Stomach (tissue), 8 donors: ENCODE measurements at regions not wholly inside any gene's neighbourhood (a gene's known extent, or its start where the extent isn't known, plus 50 kb on each side); places are given as distances from the start of the nearest gene placed in this dataset.
A peak's percentile ranks its signal among the peaks of the same experiment; 100 is the strongest.
"Not testable (repeated sequence)": the region's sequence is repeated elsewhere in the genome, so short reads cannot be mapped to it uniquely, and the experiment has no call there.

Experiments
- DNase-seq, 2 donors: peaks; one replicate each; pipeline versions ENCODE4 v3.0.0 to v3.0.0-alpha.2; 2013 to 2019
- H3K27ac ChIP-seq, 5 donors: fragments of 200-600 bp in 4 of 5; sonication (generic) in 4 of 5; one replicate each; pipeline ENCODE4 v1.5.1; 2013 to 2019; ENCODE audit warnings: mild to moderate bottlenecking in 1 of 5, moderate library complexity in 1 of 5
- H3K27me3 ChIP-seq, 3 donors: fragments of 200-600 bp; sonication (generic); one replicate each; pipeline ENCODE4 v1.5.1; 2017 to 2019; ENCODE audit warnings: mixed run types in 1 of 3
- H3K36me3 ChIP-seq, 4 donors: fragments of 200-600 bp; sonication (generic); 1 replicate in 3 of 4; 2 replicates in 1 of 4; pipeline ENCODE4 v1.5.1; 2016 to 2019
- H3K4me1 ChIP-seq, 4 donors: fragments of 200-600 bp; sonication (generic); one replicate each; pipeline ENCODE4 v1.5.1; 2016 to 2019
- H3K4me3 ChIP-seq, 4 donors: fragments of 200-600 bp; sonication (generic) in 3 of 4; one replicate each; pipeline ENCODE4 v1.5.1; 2016 to 2019; ENCODE audit warnings: mild to moderate bottlenecking in 1 of 4
- H3K9me3 ChIP-seq, 4 donors: fragments of 200-600 bp; sonication (generic); one replicate each; pipeline ENCODE4 v1.5.1; 2016 to 2019
- CTCF ChIP-seq, 7 experiments: fragments of 450-650 bp in 4 of 7; fragments of 200-600 bp in 3 of 7; sonication (generic) in 3 of 7; IDR thresholded peaks; one replicate each; pipeline ENCODE4 v1.5.1; 2016 to 2019; ENCODE audit warnings: antibody characterized with exemption in 7 of 7, control low read depth in 2 of 7, mild to moderate bottlenecking in 1 of 7
- EP300 ChIP-seq: sonication (generic); formaldehyde crosslinking; IDR thresholded peaks from one replicate; pipeline ENCODE4 v1.6.1; 2017; ENCODE audit warnings: antibody characterized with exemption
- POLR2A ChIP-seq, 4 donors: fragments of 450-650 bp; IDR thresholded peaks; one replicate each; pipeline ENCODE4 v1.6.1; 2016; ENCODE audit warnings: antibody characterized with exemption in 4 of 4, control low read depth in 2 of 4, mild to moderate bottlenecking in 1 of 4, moderate library complexity in 1 of 4
- POLR2AphosphoS5 ChIP-seq, 3 donors: sonication (generic); formaldehyde crosslinking; IDR thresholded peaks; one replicate each; pipeline ENCODE4 v1.6.1; 2016; ENCODE audit warnings: antibody characterized with exemption in 3 of 3
- WGBS, 5 donors: extraction: QIAGEN DNeasy Blood & Tissue Kit in 3 of 5; methylation state at CpG; one replicate each; pipeline versions ENCODE4 v1.1.5 to v1.1.7; 2013 to 2018; 5-methylcytosine and 5-hydroxymethylcytosine counted together
- intact Hi-C: fragments of 100-400 bp; cut with DNase I; formaldehyde crosslinking; loops from one replicate; pipeline ENCODE4 v1.15.1; 2023; ENCODE audit warnings: low total_unique reads
- donor health status: healthy with polysubstance abuse.
- donor health status: Bipolar disorder and iron deficiency.
- donor health status: healthy.

GRCh38 chr11:134858783-134859480 is 446.9 kb upstream of the B3GAT1 start:
- no peak overlapping the region for H3K27ac ChIP-seq
- 75 to 76% (median 76%) methylated on average over 6 to 8 of the region's 8 CpGs for WGBS, 5 donors
- no peaks in the 10 kb centered on the region for H3K9me3 ChIP-seq
- H3K27me3 ChIP-seq = peaks cover 0 to 28% (median 0%) of the 10 kb centered on the region in 3 donors
- H3K36me3 ChIP-seq = no peaks in the 10 kb centered on the region
- intact Hi-C loops = no loop called here
- H3K4me1 ChIP-seq = no peaks in the 10 kb centered on the region
- TF ChIP-seq POLR2A (IDR thresholded peaks at IDR 0.05) (no peak), CTCF (IDR thresholded peaks at IDR 0.05) (no peak), POLR2AphosphoS5 (IDR thresholded peaks at IDR 0.05) (no peak), EP300 (no peak)
- peak in 1 of 2 donors; percentile 21 for DNase-seq
- H3K4me3 ChIP-seq = no peak overlapping the region

- H3K36me3 ChIP-seq = no peaks in the 10 kb centered on the region
- no peaks in the 10 kb centered on the region for H3K4me1 ChIP-seq
- no peak for DNase-seq
- 78 to 89% (median 83%) methylated on average over 4 of the region's 4 CpGs for WGBS, 5 donors
- intact Hi-C loops = no loop called here
- no peak overlapping the region for H3K4me3 ChIP-seq
- H3K27ac ChIP-seq = no peak overlapping the region
- H3K9me3 ChIP-seq = no peaks in the 10 kb centered on the region
- no peak for TF ChIP-seq CTCF (IDR thresholded peaks at IDR 0.05)
- no peak for TF ChIP-seq EP300
- no peak for TF ChIP-seq POLR2AphosphoS5 (IDR thresholded peaks at IDR 0.05)
- no peak for TF ChIP-seq POLR2A (IDR thresholded peaks at IDR 0.05)
- H3K27me3 ChIP-seq = peaks cover 0 to 22% (median 0%) of the 10 kb centered on the region in 3 donors
Measured at GRCh38 chr11:134857035-134857434, 445.0 kb upstream of the B3GAT1 start.

- H3K9me3 ChIP-seq = no peaks in the 10 kb centered on the region
- no peaks in the 10 kb centered on the region for H3K36me3 ChIP-seq
- no peak for TF ChIP-seq CTCF (IDR thresholded peaks at IDR 0.05)
- no peak for TF ChIP-seq EP300
- TF ChIP-seq POLR2A (IDR thresholded peaks at IDR 0.05) = no peak
- TF ChIP-seq POLR2AphosphoS5 (IDR thresholded peaks at IDR 0.05) = no peak
- intact Hi-C loops = no loop called here
- no peak overlapping the region for H3K4me3 ChIP-seq
- no peak overlapping the region for H3K27ac ChIP-seq
- WGBS, 5 donors = 57 to 66% (median 62%) methylated on average over 11 to 14 of the region's 14 CpGs
- peaks cover 0 to 22% (median 0%) of the 10 kb centered on the region in 3 donors for H3K27me3 ChIP-seq
- no peaks in the 10 kb centered on the region for H3K4me1 ChIP-seq
- DNase-seq = no peak
Measured at GRCh38 chr11:134856056-134856971, 444.3 kb upstream of the B3GAT1 start.

GRCh38 chr11:134853992-134854991 is 442.2 kb upstream of the B3GAT1 start:
- Histone ChIP-seq H3K4me3 (no peak overlapping the region), H3K36me3 (no peaks in the 10 kb centered on the region), H3K27ac (no peak overlapping the region), H3K27me3 (peaks cover 0 to 22% (median 0%) of the 10 kb centered on the region in 3 donors), H3K9me3 (no peaks in the 10 kb centered on the region), H3K4me1 (no peaks in the 10 kb centered on the region)
- DNase-seq = no peak
- no peak for TF ChIP-seq POLR2A (IDR thresholded peaks at IDR 0.05)
- TF ChIP-seq POLR2AphosphoS5 (IDR thresholded peaks at IDR 0.05) = no peak
- TF ChIP-seq CTCF (IDR thresholded peaks at IDR 0.05) = no peak
- TF ChIP-seq EP300 = no peak
- 48 to 63% (median 59%) methylated on average over 12 of the region's 12 CpGs for WGBS, 5 donors
- intact Hi-C loops = no loop called here

- H3K27ac ChIP-seq = peak overlapping the region in 1 of 5 donors; percentile 17
- DNase-seq, H3K9me3 ChIP-seq, H3K36me3 ChIP-seq, H3K4me1 ChIP-seq, intact Hi-C loops: not testable (repeated sequence)
- H3K4me3 ChIP-seq = peak overlapping the region in 1 of 4 donors; percentile 17
- peaks cover 0 to 12% (median 0%) of the 10 kb centered on the region in 3 donors for H3K27me3 ChIP-seq
- 61 to 79% (median 71%) methylated on average over 22 of the region's 22 CpGs for WGBS, 5 donors
Measured at GRCh38 chr11:134851503-134852224, 439.6 kb upstream of the B3GAT1 start.
